ENCODE measurements at regions not wholly inside any gene's neighbourhood (a gene's known extent, or its start where the extent isn't known, plus 50 kb on each side); places are given as distances from the start of the nearest gene placed in this dataset.

GRCh38 chr7:46532571-46532970 lies 611.5 kb upstream of the IGFBP3 start:
- Histone ChIP-seq H3K36me3 (replicated peaks in 1 of 2; ENCODE audit: control extremely low read depth in 1 of 2, control insufficient read depth in 1 of 2, extremely low read depth in 1 of 2, insufficient read depth in 2 of 2, low read length in 1 of 2) (no peaks in the 10 kb centered on the region), H3K4me1 (ENCODE audit: control insufficient read depth in 2 of 2, insufficient read depth in 2 of 2, low read length in 2 of 2) (no peaks in the 10 kb centered on the region), H3K79me2 (ENCODE audit: control insufficient read depth, insufficient read depth, low read length) (no peaks in the 10 kb centered on the region), H2AFZ (ENCODE audit: insufficient read depth, low read depth, low read length, poor library complexity, severe bottlenecking) (no peak overlapping the region), H3K4me3 (ENCODE audit: control extremely low read depth in 1 of 5, extremely low read depth in 1 of 5, insufficient read depth in 1 of 5, low read depth in 2 of 5, low read length in 4 of 5) (no peak overlapping the region), H3K9ac (ENCODE audit: low read length) (no peak overlapping the region), H3K27me3 (replicated peaks in 1 of 4; ENCODE audit: control extremely low read depth in 1 of 4, control insufficient read depth in 3 of 4, insufficient read depth in 4 of 4, low read length in 3 of 4) (no peaks in the 10 kb centered on the region), H4K20me1 (ENCODE audit: control insufficient read depth, insufficient read depth, low read length, poor library complexity, severe bottlenecking) (no peaks in the 10 kb centered on the region), H3K4me2 (replicated peaks; ENCODE audit: low read depth, low read length, poor library complexity, severe bottlenecking) (no peak overlapping the region), H3K27ac (ENCODE audit: low read length in 2 of 2) (no peak overlapping the region), H3K9me3 (ENCODE audit: control extremely low read depth in 1 of 3, control insufficient read depth in 2 of 3, insufficient read depth in 1 of 3, low read length in 2 of 3) (peaks cover 0 to 4% (median 2%) of the 10 kb centered on the region in 3 donors)
- no peak overlapping the region for H3K4me3 Mint-ChIP-seq
- TF ChIP-seq, protein P1, sequence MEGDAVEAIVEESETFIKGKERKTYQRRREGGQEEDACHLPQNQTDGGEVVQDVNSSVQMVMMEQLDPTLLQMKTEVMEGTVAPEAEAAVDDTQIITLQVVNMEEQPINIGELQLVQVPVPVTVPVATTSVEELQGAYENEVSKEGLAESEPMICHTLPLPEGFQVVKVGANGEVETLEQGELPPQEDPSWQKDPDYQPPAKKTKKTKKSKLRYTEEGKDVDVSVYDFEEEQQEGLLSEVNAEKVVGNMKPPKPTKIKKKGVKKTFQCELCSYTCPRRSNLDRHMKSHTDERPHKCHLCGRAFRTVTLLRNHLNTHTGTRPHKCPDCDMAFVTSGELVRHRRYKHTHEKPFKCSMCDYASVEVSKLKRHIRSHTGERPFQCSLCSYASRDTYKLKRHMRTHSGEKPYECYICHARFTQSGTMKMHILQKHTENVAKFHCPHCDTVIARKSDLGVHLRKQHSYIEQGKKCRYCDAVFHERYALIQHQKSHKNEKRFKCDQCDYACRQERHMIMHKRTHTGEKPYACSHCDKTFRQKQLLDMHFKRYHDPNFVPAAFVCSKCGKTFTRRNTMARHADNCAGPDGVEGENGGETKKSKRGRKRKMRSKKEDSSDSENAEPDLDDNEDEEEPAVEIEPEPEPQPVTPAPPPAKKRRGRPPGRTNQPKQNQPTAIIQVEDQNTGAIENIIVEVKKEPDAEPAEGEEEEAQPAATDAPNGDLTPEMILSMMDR (IDR thresholded peaks at IDR 0.05), result no peak
- TF ChIP-seq EZH2 (IDR thresholded peaks at IDR 0.05; ENCODE audit: borderline replicate concordance, insufficient read depth, low read depth, low read length, poor library complexity, severe bottlenecking), result no peak
- intact Hi-C loops (cut with micrococcal nuclease), result no loop called here
- CTCF ChIA-PET, result no interaction called here
- WGBS (ENCODE audit: insufficient coverage), result 60% methylated on average over 2 of the region's 2 CpGs
- no peak overlapping the region for H3K27ac Mint-ChIP-seq
- POLR2A ChIA-PET, result no interaction called here
- peaks cover 5% of the 10 kb centered on the region for H3K9me3 Mint-ChIP-seq (ENCODE audit: insufficient read depth)
- ATAC-seq (ENCODE audit: low read depth) (no peak), DNase-seq (no peak)
- no peaks in the 10 kb centered on the region for H3K4me1 Mint-ChIP-seq
- no peaks in the 10 kb centered on the region for H3K27me3 Mint-ChIP-seq

DNA sequence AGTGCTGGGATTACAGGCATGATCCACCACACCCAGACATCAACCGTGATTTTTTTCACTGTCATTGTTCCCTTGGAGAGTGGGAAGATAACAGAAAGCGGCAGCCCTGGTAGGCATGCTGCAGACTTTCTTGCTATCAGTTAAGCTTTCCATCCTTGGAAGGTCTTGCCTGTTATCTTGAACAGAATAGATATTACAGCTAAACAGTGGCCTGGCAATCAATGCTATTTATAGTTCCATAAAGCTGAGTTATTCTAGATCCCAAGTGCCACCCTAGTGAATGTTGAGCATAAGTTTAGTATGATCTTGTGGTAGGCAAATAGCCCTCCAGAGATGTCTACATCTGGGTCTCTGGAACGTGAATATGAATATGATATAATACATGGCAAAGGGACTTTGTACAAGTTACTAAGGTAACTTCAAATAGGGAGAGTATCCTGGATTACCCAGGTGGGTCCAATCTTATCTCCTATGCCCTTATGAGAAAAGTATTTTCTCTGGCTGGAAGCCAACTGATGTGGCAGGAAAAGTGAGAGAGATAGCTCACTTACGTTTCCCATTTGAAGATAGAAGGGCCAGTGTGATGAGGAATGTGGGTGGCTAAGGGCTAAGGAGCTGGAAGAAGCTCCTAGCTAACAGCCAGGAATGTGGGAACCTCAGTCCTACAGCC lies 609.1 kb upstream of the IGFBP3 start:
- WGBS (ENCODE audit: insufficient coverage), result 83% methylated on average over 1 of the region's 4 CpGs
- Histone ChIP-seq H3K36me3 (replicated peaks in 1 of 2; ENCODE audit: control extremely low read depth in 1 of 2, control insufficient read depth in 1 of 2, extremely low read depth in 1 of 2, insufficient read depth in 2 of 2, low read length in 1 of 2) (no peaks in the 10 kb centered on the region), H3K4me3 (ENCODE audit: control extremely low read depth in 1 of 5, extremely low read depth in 1 of 5, insufficient read depth in 1 of 5, low read depth in 2 of 5, low read length in 4 of 5) (no peak overlapping the region), H3K79me2 (ENCODE audit: control insufficient read depth, insufficient read depth, low read length) (no peaks in the 10 kb centered on the region), H3K27me3 (replicated peaks in 1 of 4; ENCODE audit: control extremely low read depth in 1 of 4, control insufficient read depth in 3 of 4, insufficient read depth in 4 of 4, low read length in 3 of 4) (no peaks in the 10 kb centered on the region), H3K4me1 (ENCODE audit: control insufficient read depth in 2 of 2, insufficient read depth in 2 of 2, low read length in 2 of 2) (no peaks in the 10 kb centered on the region), H3K4me2 (replicated peaks; ENCODE audit: low read depth, low read length, poor library complexity, severe bottlenecking) (no peak overlapping the region), H3K9me3 (ENCODE audit: control extremely low read depth in 1 of 3, control insufficient read depth in 2 of 3, insufficient read depth in 1 of 3, low read length in 2 of 3) (peaks cover 0 to 6% (median 4%) of the 10 kb centered on the region in 3 donors), H4K20me1 (ENCODE audit: control insufficient read depth, insufficient read depth, low read length, poor library complexity, severe bottlenecking) (no peaks in the 10 kb centered on the region), H3K9ac (ENCODE audit: low read length) (no peak overlapping the region), H2AFZ (ENCODE audit: insufficient read depth, low read depth, low read length, poor library complexity, severe bottlenecking) (no peak overlapping the region), H3K27ac (ENCODE audit: low read length in 2 of 2) (no peak overlapping the region)
- Mint-ChIP-seq H3K4me3 (no peak overlapping the region), H3K9me3 (ENCODE audit: insufficient read depth) (peaks cover 7% of the 10 kb centered on the region), H3K27me3 (no peaks in the 10 kb centered on the region), H3K4me1 (no peaks in the 10 kb centered on the region), H3K27ac (no peak overlapping the region)
- TF ChIP-seq EZH2 (IDR thresholded peaks at IDR 0.05; ENCODE audit: borderline replicate concordance, insufficient read depth, low read depth, low read length, poor library complexity, severe bottlenecking), result no peak
- TF ChIP-seq, protein P1 (IDR thresholded peaks at IDR 0.05), result no peak
- ChIA-PET POLR2A (no interaction called here), CTCF (no interaction called here)
- ATAC-seq (ENCODE audit: low read depth) (no peak), DNase-seq (no peak)
- intact Hi-C loops (cut with micrococcal nuclease), result no loop called here
